ENCODE measurements at regions not wholly inside any gene's neighbourhood (a gene's known extent, or its start where the extent isn't known, plus 50 kb on each side); places are given as distances from the start of the nearest gene placed in this dataset.

GRCh38 chr2:8197825-8198224 is 484.0 kb upstream of the ID2 start:
- no peaks in the 10 kb centered on the region for H3K27me3 ChIP-seq
- H3K4me3 ChIP-seq: no peak overlapping the region
- H3K4me1 ChIP-seq (ENCODE audit: low read depth): no peaks in the 10 kb centered on the region
- no peak overlapping the region for H3K27ac ChIP-seq
- DNase-seq (ENCODE audit: low read depth in 1 of 2, low spot score in 1 of 2): no peak
- no peaks in the 10 kb centered on the region for H3K9me3 ChIP-seq (ENCODE audit: low read depth)
- H3K36me3 ChIP-seq: no peaks in the 10 kb centered on the region
- TF ChIP-seq, protein P1, sequence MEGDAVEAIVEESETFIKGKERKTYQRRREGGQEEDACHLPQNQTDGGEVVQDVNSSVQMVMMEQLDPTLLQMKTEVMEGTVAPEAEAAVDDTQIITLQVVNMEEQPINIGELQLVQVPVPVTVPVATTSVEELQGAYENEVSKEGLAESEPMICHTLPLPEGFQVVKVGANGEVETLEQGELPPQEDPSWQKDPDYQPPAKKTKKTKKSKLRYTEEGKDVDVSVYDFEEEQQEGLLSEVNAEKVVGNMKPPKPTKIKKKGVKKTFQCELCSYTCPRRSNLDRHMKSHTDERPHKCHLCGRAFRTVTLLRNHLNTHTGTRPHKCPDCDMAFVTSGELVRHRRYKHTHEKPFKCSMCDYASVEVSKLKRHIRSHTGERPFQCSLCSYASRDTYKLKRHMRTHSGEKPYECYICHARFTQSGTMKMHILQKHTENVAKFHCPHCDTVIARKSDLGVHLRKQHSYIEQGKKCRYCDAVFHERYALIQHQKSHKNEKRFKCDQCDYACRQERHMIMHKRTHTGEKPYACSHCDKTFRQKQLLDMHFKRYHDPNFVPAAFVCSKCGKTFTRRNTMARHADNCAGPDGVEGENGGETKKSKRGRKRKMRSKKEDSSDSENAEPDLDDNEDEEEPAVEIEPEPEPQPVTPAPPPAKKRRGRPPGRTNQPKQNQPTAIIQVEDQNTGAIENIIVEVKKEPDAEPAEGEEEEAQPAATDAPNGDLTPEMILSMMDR (IDR thresholded peaks at IDR 0.05; ENCODE audit: low read depth, low read length): no peak

- DNase-seq (ENCODE audit: low read depth in 1 of 2, low spot score in 1 of 2): no peak
- TF ChIP-seq, protein P1 (IDR thresholded peaks at IDR 0.05; ENCODE audit: low read depth, low read length): no peak
- no peak overlapping the region for H3K4me3 ChIP-seq
- no peaks in the 10 kb centered on the region for H3K36me3 ChIP-seq
- H3K9me3 ChIP-seq (ENCODE audit: low read depth): no peaks in the 10 kb centered on the region
- H3K27me3 ChIP-seq: no peaks in the 10 kb centered on the region
- no peaks in the 10 kb centered on the region for H3K4me1 ChIP-seq (ENCODE audit: low read depth)
- H3K27ac ChIP-seq: no peak overlapping the region
These were observed 483.0 kb upstream of the ID2 start for GRCh38 chr2:8198766-8199382.

GRCh38 chr2:8202132-8202531 is 479.7 kb upstream of the ID2 start:
- no peaks in the 10 kb centered on the region for H3K36me3 ChIP-seq
- DNase-seq (ENCODE audit: low read depth in 1 of 2, low spot score in 1 of 2): no peak
- H3K27me3 ChIP-seq: no peaks in the 10 kb centered on the region
- no peak overlapping the region for H3K27ac ChIP-seq
- no peaks in the 10 kb centered on the region for H3K9me3 ChIP-seq (ENCODE audit: low read depth)
- no peaks in the 10 kb centered on the region for H3K4me1 ChIP-seq (ENCODE audit: low read depth)
- H3K4me3 ChIP-seq: no peak overlapping the region
- TF ChIP-seq, protein P1 (IDR thresholded peaks at IDR 0.05; ENCODE audit: low read depth, low read length): no peak

DNA sequence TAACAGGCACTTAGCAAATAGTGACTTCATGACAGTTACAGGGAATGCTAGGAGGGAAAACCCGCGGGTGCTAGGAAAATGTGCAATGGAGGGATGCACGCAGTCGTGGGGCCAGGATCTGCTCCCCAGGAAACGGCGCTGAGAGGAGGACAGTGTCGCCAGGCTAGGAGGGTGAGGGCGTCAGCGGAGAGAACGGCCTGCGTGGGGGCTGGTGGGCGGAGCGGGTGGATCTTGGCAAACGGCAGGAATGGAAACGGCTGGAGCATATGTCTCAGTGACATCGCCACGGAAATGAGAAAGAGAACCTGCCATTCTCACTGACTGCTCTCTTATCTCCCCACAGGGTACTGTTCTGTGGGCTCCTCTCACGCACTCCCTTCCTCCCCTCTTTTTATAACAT is 478.5 kb upstream of the ID2 start:
- Histone ChIP-seq H3K4me1 (ENCODE audit: low read depth) (no peaks in the 10 kb centered on the region), H3K27me3 (no peaks in the 10 kb centered on the region), H3K9me3 (ENCODE audit: low read depth) (no peaks in the 10 kb centered on the region), H3K4me3 (no peak overlapping the region), H3K36me3 (no peaks in the 10 kb centered on the region), H3K27ac (no peak overlapping the region)
- DNase-seq (ENCODE audit: low read depth in 1 of 2, low spot score in 1 of 2): peak in 1 of 2 donors; percentile 39
- TF ChIP-seq, protein P1 (IDR thresholded peaks at IDR 0.05; ENCODE audit: low read depth, low read length): no peak

- no peak overlapping the region for H3K4me3 ChIP-seq
- TF ChIP-seq, protein P1 (IDR thresholded peaks at IDR 0.05; ENCODE audit: low read depth, low read length): no peak
- H3K4me1 ChIP-seq (ENCODE audit: low read depth): no peaks in the 10 kb centered on the region
- DNase-seq (ENCODE audit: low read depth in 1 of 2, low spot score in 1 of 2): no peak
- H3K36me3 ChIP-seq: no peaks in the 10 kb centered on the region
- H3K27ac ChIP-seq: no peak overlapping the region
- H3K9me3 ChIP-seq (ENCODE audit: low read depth): no peaks in the 10 kb centered on the region
- no peaks in the 10 kb centered on the region for H3K27me3 ChIP-seq
These were observed 477.1 kb upstream of the ID2 start for GRCh38 chr2:8204711-8205110.
